ENCODE measurements at regions not wholly inside any gene's neighbourhood (a gene's known extent, or its start where the extent isn't known, plus 50 kb on each side); places are given as distances from the start of the nearest gene placed in this dataset.
A peak's percentile ranks its signal among the peaks of the same experiment; 100 is the strongest.

DNA sequence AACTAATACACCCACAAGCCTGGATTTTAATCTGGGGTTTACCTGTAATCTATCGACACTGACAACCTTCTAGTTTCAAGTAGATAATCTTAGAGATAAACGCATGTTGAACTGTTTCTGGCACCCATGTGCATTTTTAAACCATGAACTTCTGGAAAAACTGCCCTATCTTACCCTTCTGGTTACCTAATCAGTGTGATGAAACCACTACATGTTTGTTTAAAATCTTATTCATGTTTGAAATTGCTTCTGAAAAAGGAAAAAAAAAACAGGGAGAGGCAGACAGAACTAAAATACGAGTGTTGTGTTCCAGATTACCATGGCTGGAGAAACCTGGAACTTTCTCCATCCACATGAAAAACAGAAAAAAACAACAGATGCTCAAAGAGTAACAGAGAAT lies 139.3 kb downstream of the MID1IP1 start:
- H2BK120ac ChIP-seq (ENCODE audit: low read depth, low read length), result no peak overlapping the region
- ChIA-PET POLR2A (ENCODE audit: unreplicated experiment) (no interaction called here), CTCF (no interaction called here)
- H2BK15ac ChIP-seq (ENCODE audit: low read depth, low read length), result no peak overlapping the region
- H3K4me3 ChIP-seq (ENCODE audit: insufficient read depth, low read depth, low read length), result no peak overlapping the region
- no peak for TF ChIP-seq MAZ (IDR thresholded peaks at IDR 0.05; ENCODE audit: borderline replicate concordance, low read depth, low read length)
- TF ChIP-seq CHD1 (IDR thresholded peaks at IDR 0.05; ENCODE audit: low read depth, low read length), result no peak
- TF ChIP-seq MAFK (IDR thresholded peaks at IDR 0.05; ENCODE audit: low read depth, low read length), result no peak
- no peak for TF ChIP-seq RFX5 (IDR thresholded peaks at IDR 0.05; ENCODE audit: low read depth, low read length)
- TF ChIP-seq CEBPB (IDR thresholded peaks at IDR 0.05; ENCODE audit: low read depth, low read length), result no peak
- no peak for TF ChIP-seq MXI1 (IDR thresholded peaks at IDR 0.05; ENCODE audit: borderline replicate concordance, low read depth, low read length)
- TF ChIP-seq SMC3 (IDR thresholded peaks at IDR 0.05; ENCODE audit: low read depth, low read length), result no peak
- TF ChIP-seq BHLHE40 (IDR thresholded peaks at IDR 0.05; ENCODE audit: low read depth, low read length), result no peak
- TF ChIP-seq USF2 (IDR thresholded peaks at IDR 0.05; ENCODE audit: low read depth, low read length), result no peak
- TF ChIP-seq RCOR1 (IDR thresholded peaks at IDR 0.05; ENCODE audit: insufficient replicate concordance, low read length), result no peak
- TF ChIP-seq RAD21 (IDR thresholded peaks at IDR 0.05; ENCODE audit: low read length), result no peak
- no peak for TF ChIP-seq POLR2A (IDR thresholded peaks at IDR 0.05; ENCODE audit: low read depth, low read length)
- no peak for TF ChIP-seq ELK1 (IDR thresholded peaks at IDR 0.05; ENCODE audit: borderline replicate concordance, low read depth, low read length)
- TF ChIP-seq, protein P1, sequence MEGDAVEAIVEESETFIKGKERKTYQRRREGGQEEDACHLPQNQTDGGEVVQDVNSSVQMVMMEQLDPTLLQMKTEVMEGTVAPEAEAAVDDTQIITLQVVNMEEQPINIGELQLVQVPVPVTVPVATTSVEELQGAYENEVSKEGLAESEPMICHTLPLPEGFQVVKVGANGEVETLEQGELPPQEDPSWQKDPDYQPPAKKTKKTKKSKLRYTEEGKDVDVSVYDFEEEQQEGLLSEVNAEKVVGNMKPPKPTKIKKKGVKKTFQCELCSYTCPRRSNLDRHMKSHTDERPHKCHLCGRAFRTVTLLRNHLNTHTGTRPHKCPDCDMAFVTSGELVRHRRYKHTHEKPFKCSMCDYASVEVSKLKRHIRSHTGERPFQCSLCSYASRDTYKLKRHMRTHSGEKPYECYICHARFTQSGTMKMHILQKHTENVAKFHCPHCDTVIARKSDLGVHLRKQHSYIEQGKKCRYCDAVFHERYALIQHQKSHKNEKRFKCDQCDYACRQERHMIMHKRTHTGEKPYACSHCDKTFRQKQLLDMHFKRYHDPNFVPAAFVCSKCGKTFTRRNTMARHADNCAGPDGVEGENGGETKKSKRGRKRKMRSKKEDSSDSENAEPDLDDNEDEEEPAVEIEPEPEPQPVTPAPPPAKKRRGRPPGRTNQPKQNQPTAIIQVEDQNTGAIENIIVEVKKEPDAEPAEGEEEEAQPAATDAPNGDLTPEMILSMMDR (conservative IDR thresholded peaks at IDR 0.05; ENCODE audit: low read depth, low read length), result no peak
- no peak for TF ChIP-seq NFE2L2 (IDR thresholded peaks at IDR 0.05; ENCODE audit: low read depth, low read length)
- no peaks in the 10 kb centered on the region for H3K4me1 ChIP-seq (ENCODE audit: control insufficient read depth, insufficient read depth, low read length)
- no peak overlapping the region for H2BK20ac ChIP-seq (ENCODE audit: low read depth, low read length)
- no peak overlapping the region for H4K8ac ChIP-seq (ENCODE audit: low read depth in 2 of 2, low read length in 2 of 2)
- H3K4ac ChIP-seq (ENCODE audit: low read depth, low read length), result no peak overlapping the region
- no peak overlapping the region for H2AFZ ChIP-seq (replicated peaks; ENCODE audit: low read length, poor library complexity)
- H3K27me3 ChIP-seq (ENCODE audit: control insufficient read depth, insufficient read depth, low read length), result peaks cover under 1% of the 10 kb centered on the region; the same call in 1 of the 2 replicates
- H3K36me3 ChIP-seq (ENCODE audit: control insufficient read depth, insufficient read depth, low read length), result no peaks in the 10 kb centered on the region
- WGBS, 2 experiments (ENCODE audit: extremely low coverage in 2 of 2, insufficient read length in 1 of 2), result no CpG with 5 or more reads among the region's 3 CpGs
- H4K91ac ChIP-seq (ENCODE audit: insufficient read depth, low read depth, low read length), result no peak overlapping the region
- no peak overlapping the region for H3K23ac ChIP-seq (ENCODE audit: low read depth, low read length)
- H3K9me3 ChIP-seq (ENCODE audit: control insufficient read depth, insufficient read depth, low read length), result peaks cover 4% of the 10 kb centered on the region; the same call in 1 of the 2 replicates
- no peaks in the 10 kb centered on the region for H3K9me1 ChIP-seq (ENCODE audit: insufficient read depth, low read length)
- H2AK5ac ChIP-seq (ENCODE audit: low read depth, low read length), result no peak overlapping the region
- dilution Hi-C loops (cut with HindIII; ENCODE audit: low sequenced_read_pairs, unreplicated experiment), result no loop called here
- no peak overlapping the region for H2AK9ac ChIP-seq (replicated peaks; ENCODE audit: low read depth, low read length, poor library complexity)
- no peaks in the 10 kb centered on the region for H4K20me1 ChIP-seq (ENCODE audit: insufficient read depth, low read length)
- no peaks in the 10 kb centered on the region for H3K79me1 ChIP-seq (ENCODE audit: low read depth in 1 of 2, low read length in 2 of 2)
- H3K27ac ChIP-seq (ENCODE audit: insufficient read depth, low read length), result no peak overlapping the region
- peak; percentile 34 for DNase-seq
- ATAC-seq (ENCODE audit: low read depth), result no peak
- no peak overlapping the region for H3K14ac ChIP-seq (replicated peaks; ENCODE audit: low read depth, low read length)
- no peak overlapping the region for H3K9ac ChIP-seq (ENCODE audit: low read depth, low read length)
- H2BK5ac ChIP-seq (ENCODE audit: low read depth, low read length, poor library complexity, severe bottlenecking), result no peak overlapping the region
- no peak overlapping the region for H3K18ac ChIP-seq (ENCODE audit: low read depth, low read length)
- H3K4me2 ChIP-seq (ENCODE audit: low read depth, low read length), result no peak overlapping the region
- H3K56ac ChIP-seq (ENCODE audit: extremely low read depth, insufficient read depth, low read length), result no peak overlapping the region
- no peak overlapping the region for H4K5ac ChIP-seq (ENCODE audit: low read depth, low read length)
- no TSS peak for BruUV-seq (replicated peaks)
- intact Hi-C loops (cut with micrococcal nuclease), result no loop called here
- in situ Hi-C loops (cut with MboI; ENCODE audit: low sequenced_read_pairs), result no loop called here

Measured in IMR-90 (cell line).